Peyer's patch (tissue), 4 donors: ENCODE measurements at regions not wholly inside any gene's neighbourhood (a gene's known extent, or its start where the extent isn't known, plus 50 kb on each side); places are given as distances from the start of the nearest gene placed in this dataset.

ENCODE experiments used
- POLR2A ChIP-seq, 2 donors: fragments of 450-650 bp; IDR thresholded peaks; one replicate each; pipeline ENCODE4 v1.5.1; 2017; ENCODE audit warnings: antibody characterized with exemption in 2 of 2, mild to moderate bottlenecking in 2 of 2, moderate library complexity in 2 of 2
- TF ChIP-seq, protein P1 (sequence below), 6 experiments: fragments of 450-650 bp in 4 of 6; fragments of 200-600 bp in 2 of 6; sonication (generic) in 1 of 6; IDR thresholded peaks; one replicate each; pipeline ENCODE4 v1.5.1; 2017 to 2019; ENCODE audit warnings: antibody characterized with exemption in 6 of 6, mild to moderate bottlenecking in 3 of 6, moderate library complexity in 1 of 6

DNA sequence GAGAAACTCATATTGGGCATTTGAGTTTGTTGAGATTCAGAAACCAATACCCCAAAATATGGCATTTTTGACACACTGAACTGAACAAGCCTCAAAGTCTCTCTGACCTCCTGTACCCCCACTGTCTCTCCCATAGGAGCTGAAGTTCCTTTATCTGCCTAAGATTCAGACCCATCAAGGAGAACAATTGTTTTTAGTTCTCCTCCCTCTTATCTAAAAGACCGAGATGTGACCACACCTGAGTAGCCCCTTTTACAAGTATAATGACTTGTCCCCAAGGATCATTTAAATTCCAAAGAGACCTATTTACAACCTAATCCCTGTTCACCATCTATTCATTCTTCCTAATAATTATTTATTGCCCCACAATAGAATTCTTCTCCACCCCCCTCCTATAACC lies 122.1 kb upstream of the PLAAT1 start:
- no peak for TF ChIP-seq POLR2A (IDR thresholded peaks at IDR 0.05)
- TF ChIP-seq, protein P1, sequence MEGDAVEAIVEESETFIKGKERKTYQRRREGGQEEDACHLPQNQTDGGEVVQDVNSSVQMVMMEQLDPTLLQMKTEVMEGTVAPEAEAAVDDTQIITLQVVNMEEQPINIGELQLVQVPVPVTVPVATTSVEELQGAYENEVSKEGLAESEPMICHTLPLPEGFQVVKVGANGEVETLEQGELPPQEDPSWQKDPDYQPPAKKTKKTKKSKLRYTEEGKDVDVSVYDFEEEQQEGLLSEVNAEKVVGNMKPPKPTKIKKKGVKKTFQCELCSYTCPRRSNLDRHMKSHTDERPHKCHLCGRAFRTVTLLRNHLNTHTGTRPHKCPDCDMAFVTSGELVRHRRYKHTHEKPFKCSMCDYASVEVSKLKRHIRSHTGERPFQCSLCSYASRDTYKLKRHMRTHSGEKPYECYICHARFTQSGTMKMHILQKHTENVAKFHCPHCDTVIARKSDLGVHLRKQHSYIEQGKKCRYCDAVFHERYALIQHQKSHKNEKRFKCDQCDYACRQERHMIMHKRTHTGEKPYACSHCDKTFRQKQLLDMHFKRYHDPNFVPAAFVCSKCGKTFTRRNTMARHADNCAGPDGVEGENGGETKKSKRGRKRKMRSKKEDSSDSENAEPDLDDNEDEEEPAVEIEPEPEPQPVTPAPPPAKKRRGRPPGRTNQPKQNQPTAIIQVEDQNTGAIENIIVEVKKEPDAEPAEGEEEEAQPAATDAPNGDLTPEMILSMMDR (IDR thresholded peaks at IDR 0.05): no peak
